Right lobe of liver (tissue), 4 donors: ENCODE measurements at regions not wholly inside any gene's neighbourhood (a gene's known extent, or its start where the extent isn't known, plus 50 kb on each side); places are given as distances from the start of the nearest gene placed in this dataset.

Experiments used
- CTCF ChIP-seq, 4 donors: fragments of 200-600 bp in 3 of 4; fragments of 450-650 bp in 1 of 4; IDR thresholded peaks; one replicate each; pipeline versions ENCODE4 v1.5.1 to v1.8.0; 2016 to 2022; ENCODE audit warnings: antibody characterized with exemption in 4 of 4, mild to moderate bottlenecking in 2 of 4
- POLR2A ChIP-seq: fragments of 450-650 bp; IDR thresholded peaks from one replicate; pipeline ENCODE4 v1.6.1; 2017; ENCODE audit warnings: antibody characterized with exemption, mild to moderate bottlenecking
- donor health status: DM: no; HTN: no; CAD: no.
- donor health status: DM: no; HTN: no; CAD: no.
- donor health status: DM: no; HTN: yes; CAD: no.

GRCh38 chr18:22546905-22547570 is 129.3 kb upstream of the CTAGE1 start:
- TF ChIP-seq CTCF (IDR thresholded peaks at IDR 0.05) (no peak), POLR2A (no peak)
